Fibroblast of villous mesenchyme (primary cell): ENCODE measurements at regions not wholly inside any gene's neighbourhood (a gene's known extent, or its start where the extent isn't known, plus 50 kb on each side); places are given as distances from the start of the nearest gene placed in this dataset.
"Not testable (repeated sequence)": the region's sequence is repeated elsewhere in the genome, so short reads cannot be mapped to it uniquely, and the experiment has no call there.

Source experiments
- DNase-seq: peaks from one replicate; pipeline ENCODE4 v3.0.0-alpha.2; 2010; ENCODE audit warnings: low read depth
- H3K4me3 ChIP-seq: 2 replicates; pipeline ENCODE4 v1.5.1; 2011; ENCODE audit warnings: low read depth, mild to moderate bottlenecking, low read length
- CTCF ChIP-seq: IDR thresholded peaks from 2 replicates; pipeline ENCODE4 v1.5.1; 2012; ENCODE audit warnings: low read depth, mild to moderate bottlenecking, low read length; ENCODE audit not compliant: insufficient read depth

- TF ChIP-seq CTCF, result no peak
- DNase-seq, result no peak
- no peak overlapping the region for H3K4me3 ChIP-seq
Measured at GRCh38 chr11:103604310-103604709, 432.1 kb upstream of the DDI1 start.

GRCh38 chr11:103608566-103608965, 427.9 kb upstream of the DDI1 start:
- no peak overlapping the region for H3K4me3 ChIP-seq
- TF ChIP-seq CTCF, result no peak
- DNase-seq, result peak; percentile 30

- DNase-seq, result peak; percentile 93
- TF ChIP-seq CTCF, result peak; percentile 88
- H3K4me3 ChIP-seq, result no peak overlapping the region
Measured at GRCh38 chr11:103609117-103610066, 427.0 kb upstream of the DDI1 start.

GRCh38 chr11:103610435-103610834, 426.0 kb upstream of the DDI1 start:
- no peak overlapping the region for H3K4me3 ChIP-seq
- TF ChIP-seq CTCF, result no peak
- DNase-seq, result no peak

- DNase-seq, H3K4me3 ChIP-seq: not testable (repeated sequence)
Measured at GRCh38 chr11:103611526-103612260, 424.7 kb upstream of the DDI1 start.

GRCh38 chr11:103612451-103612850, 424.0 kb upstream of the DDI1 start:
- not testable (repeated sequence) for H3K4me3 ChIP-seq, DNase-seq

GRCh38 chr11:103616586-103616985, 419.9 kb upstream of the DDI1 start:
- not testable (repeated sequence) for H3K4me3 ChIP-seq, DNase-seq

GRCh38 chr11:103618528-103618927, 417.9 kb upstream of the DDI1 start:
- no peak for TF ChIP-seq CTCF
- H3K4me3 ChIP-seq, result no peak overlapping the region
- peak; percentile 76 for DNase-seq
